HG03442 (cell line): ENCODE measurements at regions not wholly inside any gene's neighbourhood (a gene's known extent, or its start where the extent isn't known, plus 50 kb on each side); places are given as distances from the start of the nearest gene placed in this dataset.
"Not testable (repeated sequence)": the region's sequence is repeated elsewhere in the genome, so short reads cannot be mapped to it uniquely, and the experiment has no call there.

Source experiments
- ATAC-seq: cut with Tn5 transposase; IDR thresholded peaks from one replicate; pipeline ENCODE4 v1.9.1; 2021; ENCODE audit warnings: mild to moderate bottlenecking, moderate library complexity; ENCODE audit not compliant: unreplicated experiment

- no peak for ATAC-seq
Observed at GRCh38 chr14:86943391-86944365, 1049.3 kb downstream of the GALC start.

- ATAC-seq = no peak
Observed at GRCh38 chr14:86942936-86943335, 1050.0 kb downstream of the GALC start.

GRCh38 chr14:86940106-86940505, 1052.9 kb downstream of the GALC start:
- ATAC-seq = no peak

GRCh38 chr14:86938320-86938719, 1054.7 kb downstream of the GALC start:
- ATAC-seq = no peak

- ATAC-seq = no peak
Observed at GRCh38 chr14:86936556-86936955, 1056.4 kb downstream of the GALC start.

- ATAC-seq = no peak
Observed at GRCh38 chr14:86935241-86935885, 1057.6 kb downstream of the GALC start.

- ATAC-seq = no peak
Observed at GRCh38 chr14:86933958-86934595, 1058.9 kb downstream of the GALC start.

GRCh38 chr14:86933460-86933859, 1059.5 kb downstream of the GALC start:
- ATAC-seq = no peak

GRCh38 chr14:86915406-86915805, 1077.6 kb downstream of the GALC start:
- ATAC-seq = no peak

GRCh38 chr14:86912709-86913108, 1080.3 kb downstream of the GALC start:
- ATAC-seq = no peak

- no peak for ATAC-seq
Observed at GRCh38 chr14:86911486-86911885, 1081.5 kb downstream of the GALC start.

GRCh38 chr14:86905386-86905926, 1087.5 kb downstream of the GALC start:
- not testable (repeated sequence) for ATAC-seq

- ATAC-seq = no peak
Observed at GRCh38 chr14:86902176-86902950, 1090.6 kb downstream of the GALC start.

- no peak for ATAC-seq
Observed at GRCh38 chr14:86897704-86898513, 1095.1 kb downstream of the GALC start.

GRCh38 chr14:86897224-86897623, 1095.8 kb downstream of the GALC start:
- no peak for ATAC-seq

GRCh38 chr14:86896701-86897100, 1096.3 kb downstream of the GALC start:
- ATAC-seq = no peak

- ATAC-seq = no peak
Observed at GRCh38 chr14:86892152-86892956, 1100.6 kb downstream of the GALC start.

- ATAC-seq = no peak
Observed at GRCh38 chr14:86885280-86885679, 1107.7 kb downstream of the GALC start.

GRCh38 chr14:86884498-86884897, 1108.5 kb downstream of the GALC start:
- no peak for ATAC-seq
